HG03565 (cell line): ENCODE measurements at regions not wholly inside any gene's neighbourhood (a gene's known extent, or its start where the extent isn't known, plus 50 kb on each side); places are given as distances from the start of the nearest gene placed in this dataset.

ENCODE experiments used
- ATAC-seq: cut with Tn5 transposase; IDR thresholded peaks from one replicate; pipeline ENCODE4 v1.9.1; 2021; ENCODE audit warnings: mild to moderate bottlenecking, moderate library complexity; ENCODE audit not compliant: unreplicated experiment

DNA sequence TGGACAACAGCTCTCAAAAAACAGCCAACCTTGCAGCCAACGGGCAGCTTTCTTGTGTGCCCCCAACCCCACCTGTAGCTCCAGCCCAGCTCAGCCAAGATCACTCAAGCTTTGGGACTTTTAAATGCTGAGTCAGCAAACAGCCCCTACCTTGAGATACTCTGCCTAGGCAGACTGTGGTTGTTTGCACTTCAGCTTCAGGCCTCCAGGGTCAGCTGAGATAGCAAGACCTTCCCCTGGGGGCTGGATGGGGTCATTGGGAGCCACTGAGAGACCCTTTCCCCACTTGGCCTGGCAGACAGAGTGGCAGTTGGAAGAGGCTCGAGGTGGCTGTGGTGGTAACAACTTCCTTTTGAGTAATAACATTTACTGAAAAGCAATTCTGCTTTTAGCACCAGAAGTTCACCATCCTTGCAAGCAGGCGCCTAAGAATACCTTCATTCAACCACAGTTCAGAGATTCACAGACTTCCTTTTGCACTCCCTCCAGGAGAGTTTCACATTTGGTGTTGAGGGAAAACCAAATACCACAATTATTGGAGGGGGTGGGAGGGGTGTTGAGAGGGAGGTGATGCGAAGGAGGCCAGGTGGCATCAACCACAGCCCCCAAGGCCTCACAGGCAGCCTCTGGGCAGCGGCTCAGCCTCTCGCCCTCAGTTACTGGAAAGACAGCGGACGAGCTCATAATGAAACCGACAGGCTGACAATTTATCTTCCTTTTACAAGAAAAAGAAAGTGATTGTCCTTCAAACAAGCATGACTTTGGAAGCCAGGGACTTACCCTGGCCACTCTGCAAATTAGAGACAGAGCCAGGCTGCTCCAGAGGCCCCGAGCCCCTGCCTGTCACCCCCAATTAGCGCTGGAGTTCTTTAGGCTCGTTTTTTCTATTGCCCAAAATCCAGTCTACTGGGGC, 148.1 kb downstream of the CEBPB start:
- peak; percentile 50 for ATAC-seq

DNA sequence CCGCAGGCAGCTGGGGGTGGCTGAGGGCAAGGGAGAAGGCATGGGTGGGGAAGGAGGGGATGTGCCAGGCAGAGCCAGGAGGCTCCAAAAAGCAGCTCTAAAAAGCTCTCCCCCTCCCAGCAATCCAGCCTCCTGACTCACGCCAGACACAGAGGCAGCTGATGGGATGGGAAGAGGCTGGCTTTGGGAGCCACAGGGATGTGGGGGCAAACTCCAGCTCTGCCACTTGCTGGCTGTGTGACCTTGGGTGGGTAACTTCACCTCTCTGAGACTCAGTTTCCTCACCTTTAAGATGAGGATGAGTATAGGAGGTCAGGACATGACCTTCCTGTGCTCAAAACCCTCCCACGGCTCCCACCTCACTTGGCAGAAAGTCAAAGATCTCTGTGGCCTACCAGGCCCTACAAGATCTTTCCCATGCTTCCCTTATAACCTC, 148.9 kb downstream of the CEBPB start:
- ATAC-seq: no peak

DNA sequence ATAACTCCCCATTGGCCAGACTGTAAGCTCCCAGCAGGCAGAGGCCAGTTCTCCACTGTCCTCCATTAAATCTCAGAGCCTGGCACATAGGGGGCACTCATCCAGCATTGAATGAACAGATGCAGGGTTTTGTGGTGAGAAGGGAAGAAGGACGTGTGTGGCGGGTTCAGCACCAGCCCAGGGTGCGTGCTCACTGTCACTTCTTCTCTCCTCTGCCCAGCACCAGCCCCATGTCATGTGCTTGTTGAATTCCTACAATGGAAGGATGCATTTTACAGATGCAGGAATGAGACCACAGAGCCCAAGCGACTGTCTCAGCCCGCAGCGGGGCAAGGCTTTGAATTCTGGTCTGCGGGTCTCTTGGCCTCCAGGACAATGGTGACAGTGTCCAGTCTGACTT, 149.9 kb downstream of the CEBPB start:
- ATAC-seq: no peak

DNA sequence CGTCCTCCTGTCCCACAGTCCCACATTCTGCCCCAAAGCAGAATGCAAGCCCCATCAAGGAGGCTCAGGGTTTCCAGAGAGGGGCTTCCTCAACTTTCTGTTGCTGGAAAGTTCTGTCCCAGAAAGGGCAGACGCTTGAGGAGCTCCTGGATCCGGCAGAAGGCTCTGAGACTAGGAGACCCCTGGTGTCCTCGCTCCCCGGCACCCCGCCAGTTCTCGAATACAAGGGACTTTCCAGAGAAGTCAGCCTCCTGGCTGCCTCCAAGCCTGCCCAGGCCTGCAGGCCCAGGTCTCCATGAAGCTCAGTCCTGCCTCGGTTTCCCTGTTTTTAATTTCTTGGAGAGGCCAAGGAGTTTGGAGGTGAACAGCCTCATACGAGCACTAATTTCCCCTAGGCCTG, 150.4 kb downstream of the CEBPB start:
- ATAC-seq: no peak

DNA sequence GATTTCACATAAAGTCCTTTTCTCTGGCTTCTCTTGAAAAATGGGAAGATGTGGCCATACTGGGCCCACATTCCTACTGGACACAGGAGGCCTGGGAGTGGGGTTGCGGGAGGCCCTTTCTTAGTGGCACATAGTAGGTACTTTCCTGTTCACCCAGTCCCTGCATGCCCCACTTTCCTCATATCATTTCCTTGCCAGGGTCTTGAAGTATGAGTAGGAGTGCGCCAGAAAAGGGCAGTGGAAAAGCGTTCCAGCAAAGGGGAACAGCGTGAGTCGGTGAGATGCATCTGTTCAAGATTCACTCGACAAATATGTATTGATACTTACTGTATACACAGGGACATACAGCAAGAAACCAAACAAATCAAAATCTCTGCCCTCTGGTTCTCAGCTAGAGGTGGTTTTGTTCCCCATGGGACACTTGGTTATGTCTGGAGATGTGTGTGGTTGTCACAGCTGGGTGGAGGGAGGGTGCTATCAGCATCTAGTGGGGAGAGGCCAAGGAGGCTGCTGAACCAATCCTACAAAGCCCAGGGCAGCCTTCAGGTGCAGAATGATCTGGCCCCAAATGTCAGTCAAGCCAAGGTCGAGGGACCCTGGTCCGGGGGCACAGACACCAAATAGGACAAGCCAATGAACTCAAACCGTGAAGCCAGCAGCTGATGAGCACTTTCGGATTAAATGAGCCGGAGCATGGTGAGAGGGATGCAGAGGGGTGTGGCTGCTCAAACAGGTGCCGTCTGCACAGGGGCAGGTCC, 151.4 kb downstream of the CEBPB start:
- ATAC-seq: no peak

DNA sequence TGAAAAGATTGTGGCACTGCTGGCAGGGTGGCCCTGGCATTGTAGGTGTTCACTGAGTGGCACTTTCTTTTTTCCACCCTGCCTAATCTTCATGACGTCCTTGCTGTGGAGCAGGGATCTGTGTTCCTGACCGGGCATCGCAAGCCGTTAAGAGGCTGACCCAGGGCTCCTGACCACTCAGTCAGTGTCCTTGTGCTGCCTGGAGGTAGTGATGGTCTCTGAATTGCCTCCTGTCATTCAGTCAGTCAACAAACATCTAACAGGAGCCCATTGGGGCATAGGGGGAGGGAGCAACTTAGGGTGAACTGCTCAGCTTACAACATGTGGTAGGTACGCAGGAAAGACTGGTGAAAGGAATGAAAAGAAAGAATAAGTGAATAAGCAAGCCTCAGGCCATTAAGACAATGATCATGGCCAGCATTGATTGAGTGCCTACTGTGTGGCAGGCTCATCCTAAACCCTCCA, 152.0 kb downstream of the CEBPB start:
- no peak for ATAC-seq

DNA sequence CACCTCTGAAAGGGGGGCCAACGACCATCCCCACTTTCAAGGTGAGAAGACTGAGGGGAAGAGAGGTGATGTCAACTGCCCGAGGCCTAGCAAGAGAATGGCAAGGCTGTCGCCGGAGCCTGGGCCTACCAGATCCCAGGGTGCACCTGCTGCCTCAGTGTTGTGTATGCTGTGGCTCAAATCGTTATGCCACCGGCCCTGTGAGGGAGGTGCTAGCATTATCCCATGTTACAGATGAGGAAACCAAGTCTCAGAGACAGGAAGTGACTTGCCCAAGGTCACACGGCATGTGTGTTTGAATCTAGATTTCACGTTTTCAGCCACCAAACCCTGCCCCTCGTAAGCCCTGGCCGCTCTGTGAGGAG, 152.5 kb downstream of the CEBPB start:
- no peak for ATAC-seq

DNA sequence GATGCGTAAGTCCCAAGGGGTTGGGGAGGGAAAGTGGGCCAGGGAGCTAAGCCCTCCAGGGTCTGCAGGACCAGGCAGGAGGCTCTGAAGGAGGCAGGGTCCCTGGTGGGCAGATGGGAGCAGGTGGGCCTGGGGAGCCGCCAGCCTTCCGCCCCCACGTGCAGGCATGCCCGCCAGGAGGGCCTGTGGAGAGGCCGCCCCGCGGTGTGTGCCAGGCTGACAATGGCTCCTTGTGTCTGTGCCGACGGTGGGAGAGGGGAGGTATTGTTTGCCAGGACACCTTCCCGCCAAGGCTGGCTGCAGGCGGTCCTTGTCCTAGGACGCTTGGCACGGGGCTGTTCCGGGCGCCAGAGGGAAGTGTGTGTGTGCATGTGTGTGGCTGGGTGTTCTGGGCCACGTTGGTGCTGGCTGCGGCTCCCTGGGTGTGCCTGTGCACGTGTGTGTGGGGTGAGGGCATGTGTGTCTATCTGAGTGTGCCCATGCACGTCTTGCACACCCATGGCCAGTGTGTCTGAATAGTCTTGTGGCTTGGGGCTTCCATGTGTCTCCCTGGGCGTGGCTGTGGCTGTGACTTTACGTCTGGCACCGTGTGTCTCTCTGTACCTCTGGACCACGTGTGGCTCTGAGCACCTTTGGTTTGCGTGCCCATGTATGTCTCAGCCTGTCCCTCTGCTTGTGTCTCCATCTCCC, 153.0 kb downstream of the CEBPB start:
- no peak for ATAC-seq

DNA sequence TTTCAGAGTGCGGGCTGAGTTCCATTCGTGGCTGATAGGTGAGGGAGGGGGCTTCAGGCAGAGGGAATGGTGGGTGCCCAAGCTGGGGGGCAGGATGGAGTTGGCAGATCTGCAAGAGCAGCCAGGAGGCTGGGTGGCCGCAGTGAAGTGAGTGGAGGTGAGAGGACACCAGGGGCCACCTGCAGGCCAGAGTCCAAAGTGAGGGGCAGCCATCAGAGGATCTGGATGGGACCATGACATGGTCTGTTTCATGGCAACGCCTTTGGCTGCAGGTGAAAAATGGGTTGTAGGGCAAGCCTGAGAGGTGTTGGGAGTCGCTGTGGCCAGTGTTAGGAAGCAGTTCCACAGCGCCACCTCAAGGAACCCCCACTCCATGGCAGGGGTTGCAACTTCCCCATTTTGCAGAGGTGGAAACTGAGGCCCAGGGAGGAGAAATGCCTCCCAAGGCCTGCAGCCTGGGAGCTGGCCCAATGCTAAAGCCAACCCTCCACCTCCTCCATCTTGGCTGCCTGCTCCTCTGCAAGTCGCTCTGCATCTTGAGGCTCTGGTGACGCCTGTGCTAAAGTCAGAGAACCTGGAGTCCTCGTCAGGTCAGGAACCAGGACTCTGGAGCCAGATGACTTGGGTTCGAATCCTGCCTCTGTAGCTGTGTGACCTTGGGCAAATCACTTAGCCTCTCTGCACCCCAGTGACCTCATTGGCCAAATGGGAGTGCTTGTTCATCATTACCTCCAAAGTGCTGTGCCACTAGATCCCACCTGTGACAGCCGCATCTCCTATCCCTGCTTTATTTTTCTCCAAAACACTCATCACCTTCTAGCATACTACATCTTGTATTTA, 153.8 kb downstream of the CEBPB start:
- ATAC-seq: no peak

DNA sequence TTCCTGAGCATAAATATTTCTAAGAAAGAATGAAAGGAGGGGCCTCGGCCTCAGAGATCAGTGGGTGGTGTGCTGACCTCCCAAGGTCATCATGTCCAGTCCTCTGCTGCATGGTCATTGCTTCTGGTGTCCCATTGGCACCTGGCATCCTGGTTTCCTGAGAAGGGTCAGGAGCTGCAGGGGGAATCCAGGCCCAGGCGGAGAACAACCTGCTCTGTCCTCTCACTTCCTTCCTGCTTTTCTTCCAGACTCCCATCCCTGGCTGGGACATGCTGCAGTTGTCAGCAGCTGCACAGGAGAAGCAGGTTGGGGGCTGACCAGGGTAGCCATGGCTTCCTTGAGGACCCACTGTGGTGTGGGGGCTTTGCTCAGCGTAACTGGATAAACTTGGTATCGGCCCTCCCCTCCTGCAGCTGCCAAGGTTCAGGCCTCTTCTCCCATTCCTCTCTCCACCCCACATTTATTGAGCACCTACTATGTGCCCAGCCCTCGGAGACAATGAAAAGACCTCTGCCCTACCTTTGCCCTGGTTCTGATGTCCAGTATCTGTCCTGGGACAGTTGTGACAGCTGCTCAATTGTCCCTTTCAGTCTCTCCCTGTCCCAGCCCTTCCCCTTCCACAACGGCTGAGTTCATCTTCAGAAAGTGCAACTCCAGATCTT, 155.2 kb downstream of the CEBPB start:
- no peak for ATAC-seq

DNA sequence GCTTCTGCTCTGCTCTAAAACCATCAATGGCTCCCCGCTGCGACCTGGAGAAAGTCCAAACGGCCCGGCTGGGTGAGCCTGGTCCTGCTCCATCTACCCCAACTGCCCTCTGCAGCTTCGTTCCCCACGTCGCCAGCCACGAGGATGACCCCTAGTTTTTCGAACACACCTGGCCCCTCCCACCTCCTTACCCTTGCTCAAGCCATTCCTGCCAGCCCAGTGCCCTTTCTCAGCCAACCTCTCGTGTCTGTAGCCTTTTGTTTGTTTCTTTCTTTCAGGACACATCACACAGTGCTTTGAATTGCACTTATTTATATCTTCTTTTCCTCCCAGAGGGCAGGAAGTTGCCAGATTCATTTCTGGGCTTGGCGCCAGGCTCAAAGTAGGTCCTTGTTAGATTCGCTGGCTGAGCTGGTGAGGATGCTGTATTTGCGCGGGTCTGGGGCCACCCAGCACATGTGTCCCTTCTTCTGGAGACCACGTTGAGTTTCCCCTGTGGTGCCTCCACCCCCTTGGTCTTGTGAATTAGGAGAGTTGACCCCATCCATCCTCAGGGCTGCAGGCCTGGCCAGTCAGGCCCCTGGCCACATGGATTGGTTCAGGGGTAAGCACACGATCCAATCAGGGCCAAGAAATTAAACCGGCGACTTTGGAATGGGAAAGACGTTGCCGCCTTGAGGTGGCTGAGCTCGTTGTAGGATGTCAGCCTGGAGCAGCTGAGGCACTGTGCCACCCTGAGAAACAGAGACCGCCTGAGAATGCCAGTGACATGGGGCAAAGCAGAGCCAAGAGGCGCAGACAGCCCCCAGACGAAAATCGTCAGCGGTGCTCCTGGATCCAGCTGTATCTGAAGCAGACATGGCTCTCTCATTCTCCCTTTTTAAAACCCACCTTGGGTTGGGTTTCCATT, 156.0 kb downstream of the CEBPB start:
- no peak for ATAC-seq

DNA sequence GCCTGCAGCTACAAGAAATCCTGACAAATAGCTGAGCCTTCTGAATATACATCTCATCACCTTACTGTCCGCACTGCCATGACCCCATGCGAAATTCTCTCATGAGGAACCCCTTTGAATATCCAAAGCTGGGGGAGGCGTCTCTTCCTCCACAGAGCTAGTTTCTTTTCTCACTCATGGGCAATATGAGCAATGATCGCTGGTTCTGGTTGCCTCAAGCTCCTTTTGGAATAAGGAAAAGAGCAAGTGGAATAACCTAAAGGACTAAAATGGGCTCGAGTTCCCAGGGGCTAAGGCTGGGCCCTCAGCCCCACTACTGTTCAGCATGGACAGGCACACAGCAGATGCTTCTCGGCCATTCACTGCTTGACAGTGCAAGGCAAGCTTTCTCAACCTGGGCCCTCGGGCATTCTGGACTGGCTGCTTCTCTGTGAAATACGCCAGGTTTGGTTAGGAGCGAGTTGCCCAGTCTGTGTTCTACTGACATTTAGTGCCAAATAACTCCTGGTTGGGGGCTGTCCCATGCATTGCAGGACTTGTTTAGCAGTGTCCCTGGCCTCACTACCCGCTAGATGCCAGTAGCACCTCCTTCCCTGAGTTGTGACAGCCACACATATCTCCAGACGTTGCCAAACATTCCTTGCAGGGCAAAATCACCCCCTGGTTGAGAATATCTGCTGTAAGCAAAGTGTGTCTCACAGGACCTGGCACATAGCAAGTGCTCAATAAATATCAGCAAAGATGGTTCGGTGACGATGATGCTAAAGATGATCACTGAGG, 156.8 kb downstream of the CEBPB start:
- no peak for ATAC-seq

DNA sequence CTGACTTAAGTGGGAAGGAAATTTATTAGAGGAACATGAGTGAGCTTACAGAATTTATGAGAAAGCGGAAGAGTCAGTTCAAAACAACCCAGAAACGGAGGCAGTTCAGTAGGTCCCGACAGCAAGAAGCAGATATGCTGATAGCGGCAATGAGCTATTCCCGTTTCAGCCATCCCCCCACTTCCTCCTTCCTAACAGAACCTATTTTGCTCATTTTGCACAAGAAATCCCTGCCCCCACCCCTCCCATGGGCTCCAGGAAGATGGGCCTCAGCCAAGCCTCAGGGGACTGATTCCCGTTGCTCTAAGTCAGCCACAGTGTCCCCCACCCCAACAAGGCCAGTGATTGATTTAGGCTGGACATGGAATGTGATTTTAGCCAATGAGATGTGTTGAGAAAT, 157.5 kb downstream of the CEBPB start:
- no peak for ATAC-seq

DNA sequence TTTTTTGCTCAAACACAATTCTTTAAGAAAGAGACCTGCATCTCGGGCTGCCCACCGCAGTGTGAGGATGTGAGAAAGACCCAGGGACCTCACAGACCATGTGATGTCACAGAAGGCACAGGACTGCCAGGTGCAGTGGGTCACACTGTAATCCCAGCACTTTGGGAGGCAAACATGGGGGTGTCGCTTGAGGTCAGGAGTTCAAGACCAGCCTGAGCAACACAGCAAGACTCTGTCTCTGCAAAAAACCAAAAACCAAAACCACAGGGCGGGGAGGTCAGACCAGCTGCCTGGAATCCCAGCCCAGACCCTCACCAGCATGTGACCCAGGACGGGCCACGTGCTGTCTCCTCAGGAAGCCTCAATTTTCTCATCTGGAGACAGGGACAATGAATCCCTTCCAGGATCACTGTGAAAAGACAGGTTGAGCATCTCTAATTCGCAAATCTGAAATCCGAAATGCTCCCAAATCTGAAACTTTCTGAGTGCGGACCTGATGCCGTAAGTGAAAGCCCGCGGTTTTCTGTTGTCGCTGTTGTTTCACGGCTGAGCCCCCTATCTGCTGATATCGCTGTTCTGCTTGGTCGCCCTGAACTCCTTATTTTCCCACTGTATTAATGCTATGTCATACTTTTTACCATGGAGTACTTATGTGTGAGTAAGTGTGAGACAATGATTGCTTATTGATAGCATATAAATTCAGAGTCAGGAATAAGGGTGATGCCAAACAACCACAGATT, 159.5 kb upstream of the PTPN1 start:
- no peak for ATAC-seq

DNA sequence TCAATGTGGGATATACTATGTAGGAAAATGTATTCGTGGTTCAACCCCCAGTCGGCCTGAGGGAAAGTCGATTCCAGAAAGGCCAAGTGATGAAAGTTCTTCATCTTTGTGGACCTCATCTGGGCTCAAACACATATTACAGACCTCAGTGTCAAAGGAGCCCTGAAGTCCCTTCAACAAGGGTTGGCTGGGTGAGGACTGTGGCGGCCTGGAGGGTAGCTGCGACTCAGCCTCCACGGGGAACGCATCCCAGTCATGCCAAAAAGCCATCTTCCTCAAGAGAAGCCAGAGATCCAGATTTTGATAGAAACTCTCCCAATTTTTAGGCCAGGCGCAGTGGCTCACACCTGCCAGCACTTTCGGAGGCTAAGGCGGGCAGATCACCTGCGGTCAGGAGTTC, 158.6 kb upstream of the PTPN1 start:
- no peak for ATAC-seq

DNA sequence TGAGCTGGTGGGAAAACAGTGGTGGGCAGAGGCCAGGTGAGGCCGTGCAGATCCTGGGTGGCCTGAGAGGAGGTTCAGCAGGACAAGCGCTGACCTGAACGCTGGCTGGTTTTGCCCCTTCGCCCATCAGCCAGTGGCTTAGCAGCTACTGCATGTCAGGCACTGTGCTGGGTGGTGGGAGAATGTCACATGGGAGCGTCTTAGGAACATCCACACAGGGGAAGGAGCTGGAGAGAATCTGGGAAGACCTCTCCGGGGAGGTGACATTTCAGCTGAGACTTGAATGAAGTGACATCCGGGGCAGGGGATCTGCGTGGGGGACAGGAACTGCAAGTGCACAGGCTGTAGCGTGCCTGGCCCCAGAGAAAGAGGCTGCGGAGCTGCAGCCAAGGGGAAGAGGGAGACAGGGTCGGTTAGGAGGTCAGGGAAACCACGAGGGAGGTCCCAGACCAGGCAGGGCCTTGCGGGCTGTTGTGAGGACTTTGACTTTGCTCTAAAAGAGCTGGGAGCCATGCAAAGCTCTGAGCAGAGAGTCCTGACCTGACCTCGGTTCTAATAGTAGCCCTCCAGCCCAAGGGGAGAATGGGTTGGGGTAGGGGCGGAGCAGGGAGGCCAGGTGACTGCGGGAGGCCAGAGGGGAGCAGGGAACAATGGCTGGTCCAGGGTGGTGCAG, 156.8 kb upstream of the PTPN1 start:
- no peak for ATAC-seq
